Keratinocyte (primary cell): ENCODE measurements at regions not wholly inside any gene's neighbourhood (a gene's known extent, or its start where the extent isn't known, plus 50 kb on each side); places are given as distances from the start of the nearest gene placed in this dataset.

ENCODE experiments used
- DNase-seq: peaks from one replicate; pipeline ENCODE4 v3.0.0-alpha.2; 2011; ENCODE audit warnings: low read depth, missing footprints, low spot score
- FAIRE-seq: peaks from 2 replicates; lab custom pipeline; 2011; peaks lifted over from hg19 to GRCh38; lab: Jason Lieb, UNC
- H2AFZ ChIP-seq: 2 replicates; pipeline ENCODE4 v1.6.0; 2012; ENCODE audit warnings: low read length, control low read depth, inconsistent platforms; ENCODE audit not compliant: control insufficient read depth
- H3K27ac ChIP-seq: 2 replicates; pipeline ENCODE4 v1.5.1; 2011; ENCODE audit warnings: low read length; ENCODE audit not compliant: control insufficient read depth, insufficient read depth
- H3K27me3 ChIP-seq: 3 replicates; pipeline ENCODE4 v1.6.0; 2011; ENCODE audit warnings: low read length; ENCODE audit not compliant: control insufficient read depth, insufficient read depth; ENCODE audit errors: extremely low read depth
- H3K36me3 ChIP-seq, 2 experiments: 2 replicates in 1 of 2; 3 replicates in 1 of 2; pipeline ENCODE4 v1.5.1; 2011; ENCODE audit warnings: low read length in 2 of 2, mild to moderate bottlenecking in 1 of 2; ENCODE audit not compliant: control insufficient read depth in 2 of 2, insufficient read depth in 2 of 2; ENCODE audit errors: extremely low read depth in 1 of 2
- H3K4me1 ChIP-seq: 3 replicates; pipeline ENCODE4 v1.5.1; 2011; ENCODE audit warnings: low read length; ENCODE audit not compliant: control insufficient read depth, insufficient read depth; ENCODE audit errors: extremely low read depth
- H3K4me2 ChIP-seq: 3 replicates; pipeline ENCODE4 v1.6.0; 2011; ENCODE audit warnings: low read depth, low read length; ENCODE audit not compliant: control insufficient read depth, insufficient read depth; ENCODE audit errors: extremely low read depth
- H3K4me3 ChIP-seq, 3 experiments: fragments of 200-600 bp in 1 of 3; sonication (generic) in 1 of 3; 2 replicates in 2 of 3; 3 replicates in 1 of 3; pipeline ENCODE4 v1.5.1; 2011 to 2016; ENCODE audit warnings: low read length in 3 of 3, mild to moderate bottlenecking in 3 of 3, control low read depth in 2 of 3, inconsistent platforms in 1 of 3, low read depth in 1 of 3, mixed read lengths in 1 of 3, mixed run types in 1 of 3, moderate library complexity in 1 of 3; ENCODE audit not compliant: control insufficient read depth in 2 of 3, insufficient read depth in 2 of 3; ENCODE audit errors: extremely low read depth in 1 of 3
- H3K79me2 ChIP-seq: 2 replicates; pipeline ENCODE4 v1.6.0; 2012; ENCODE audit warnings: low read length; ENCODE audit not compliant: control insufficient read depth, insufficient read depth
- H3K9ac ChIP-seq: 3 replicates; pipeline ENCODE4 v1.6.0; 2011; ENCODE audit warnings: low read length; ENCODE audit not compliant: control insufficient read depth, insufficient read depth; ENCODE audit errors: extremely low read depth
- H3K9me1 ChIP-seq: 3 replicates; pipeline ENCODE4 v1.6.0; 2011; ENCODE audit warnings: low read length; ENCODE audit not compliant: control insufficient read depth, insufficient read depth; ENCODE audit errors: extremely low read depth
- H3K9me3 ChIP-seq: 2 replicates; pipeline ENCODE4 v1.5.1; 2012; ENCODE audit warnings: low read depth, low read length; ENCODE audit not compliant: control insufficient read depth
- H4K20me1 ChIP-seq: 3 replicates; pipeline ENCODE4 v1.6.0; 2011; ENCODE audit warnings: low read length; ENCODE audit not compliant: control insufficient read depth, insufficient read depth; ENCODE audit errors: extremely low read depth
- EZH2 ChIP-seq: IDR thresholded peaks from one replicate; pipeline ENCODE4 v1.6.1; 2012; ENCODE audit warnings: inconsistent platforms, mild to moderate bottlenecking, low read length, moderate library complexity
- dilution Hi-C: fragments of 300-500 bp; cut with MboI; formaldehyde crosslinking; loops from one replicate; pipeline ENCODE4 v1.7.0; 2020; ENCODE audit warnings: low sequenced_read_pairs; ENCODE audit not compliant: extremely low pct_ligation_motif_present
- TF ChIP-seq, protein P1 (sequence below), 3 experiments: IDR thresholded peaks in 1 of 3; conservative IDR thresholded peaks in 1 of 3; optimal IDR thresholded peaks in 1 of 3; 2 replicates in 2 of 3; 3 replicates in 1 of 3; pipeline versions ENCODE3 to v1.5.1; 2011; ENCODE audit warnings: low read length in 3 of 3, mild to moderate bottlenecking in 3 of 3, moderate library complexity in 2 of 3, control low read depth in 1 of 3, inconsistent platforms in 1 of 3; ENCODE audit not compliant: insufficient read depth in 2 of 3; ENCODE audit errors: extremely low read depth in 1 of 3

DNA sequence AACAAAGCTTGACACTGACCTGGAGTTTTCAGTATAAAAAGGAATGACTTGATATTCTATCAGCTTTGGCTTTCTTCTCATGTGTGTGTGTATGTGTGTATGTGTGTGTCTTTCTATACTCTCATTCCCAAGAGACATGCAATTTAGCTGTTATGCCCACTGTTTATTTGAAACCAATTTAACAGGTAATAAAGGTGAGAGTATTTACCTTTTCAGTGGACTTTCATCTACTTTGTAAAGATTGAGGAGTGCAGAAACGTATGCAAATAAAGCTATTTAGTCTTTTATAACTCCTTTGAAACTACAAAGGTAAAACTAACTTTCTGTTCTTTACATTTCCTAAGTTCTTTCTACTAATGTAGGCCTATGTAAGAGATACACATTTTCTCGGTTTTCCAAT lies 103.5 kb upstream of the HS3ST5 start:
- no peaks in the 10 kb centered on the region for H3K79me2 ChIP-seq
- no peak for DNase-seq
- TF ChIP-seq EZH2 = no peak
- TF ChIP-seq, protein P1, sequence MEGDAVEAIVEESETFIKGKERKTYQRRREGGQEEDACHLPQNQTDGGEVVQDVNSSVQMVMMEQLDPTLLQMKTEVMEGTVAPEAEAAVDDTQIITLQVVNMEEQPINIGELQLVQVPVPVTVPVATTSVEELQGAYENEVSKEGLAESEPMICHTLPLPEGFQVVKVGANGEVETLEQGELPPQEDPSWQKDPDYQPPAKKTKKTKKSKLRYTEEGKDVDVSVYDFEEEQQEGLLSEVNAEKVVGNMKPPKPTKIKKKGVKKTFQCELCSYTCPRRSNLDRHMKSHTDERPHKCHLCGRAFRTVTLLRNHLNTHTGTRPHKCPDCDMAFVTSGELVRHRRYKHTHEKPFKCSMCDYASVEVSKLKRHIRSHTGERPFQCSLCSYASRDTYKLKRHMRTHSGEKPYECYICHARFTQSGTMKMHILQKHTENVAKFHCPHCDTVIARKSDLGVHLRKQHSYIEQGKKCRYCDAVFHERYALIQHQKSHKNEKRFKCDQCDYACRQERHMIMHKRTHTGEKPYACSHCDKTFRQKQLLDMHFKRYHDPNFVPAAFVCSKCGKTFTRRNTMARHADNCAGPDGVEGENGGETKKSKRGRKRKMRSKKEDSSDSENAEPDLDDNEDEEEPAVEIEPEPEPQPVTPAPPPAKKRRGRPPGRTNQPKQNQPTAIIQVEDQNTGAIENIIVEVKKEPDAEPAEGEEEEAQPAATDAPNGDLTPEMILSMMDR (optimal IDR thresholded peaks at IDR 0.05 in 1 of 3, IDR thresholded peaks at IDR 0.05 in 1 of 3, conservative IDR thresholded peaks at IDR 0.05 in 1 of 3; ENCODE audit: extremely low read depth in 1 of 3, insufficient read depth in 2 of 3, low read length in 3 of 3) = no peak
- H3K27me3 ChIP-seq = no peaks in the 10 kb centered on the region
- FAIRE-seq = no peak
- no peaks in the 10 kb centered on the region for H3K4me1 ChIP-seq
- no peaks in the 10 kb centered on the region for H3K36me3 ChIP-seq
- no peak overlapping the region for H3K4me2 ChIP-seq
- dilution Hi-C loops = no loop called here
- no peak overlapping the region for H3K27ac ChIP-seq
- no peak overlapping the region for H3K4me3 ChIP-seq
- H3K9ac ChIP-seq = no peak overlapping the region
- H2AFZ ChIP-seq = no peak overlapping the region
- H4K20me1 ChIP-seq = no peaks in the 10 kb centered on the region
- H3K9me3 ChIP-seq = no peaks in the 10 kb centered on the region
- no peaks in the 10 kb centered on the region for H3K9me1 ChIP-seq

DNA sequence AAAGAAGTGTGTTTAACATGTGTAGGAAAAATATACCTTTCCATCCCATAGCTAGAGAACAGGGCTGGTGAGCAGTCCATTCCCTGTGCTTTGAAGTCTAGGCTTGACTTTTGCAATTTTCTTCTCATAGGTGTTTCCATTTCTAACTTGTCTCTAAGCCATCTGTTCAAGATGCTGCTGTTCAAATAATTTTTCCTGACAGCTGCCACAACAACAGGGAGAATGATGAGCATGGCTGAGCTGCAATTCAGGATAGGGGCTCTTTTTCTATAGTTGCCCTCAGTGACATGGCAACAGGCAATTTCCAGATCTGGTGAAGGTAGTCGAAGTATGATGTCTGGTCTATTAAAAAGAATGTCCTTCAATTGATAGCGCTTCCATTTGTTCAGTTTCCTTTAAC lies 103.0 kb upstream of the HS3ST5 start:
- H3K36me3 ChIP-seq = no peaks in the 10 kb centered on the region
- H3K9ac ChIP-seq = no peak overlapping the region
- H4K20me1 ChIP-seq = no peaks in the 10 kb centered on the region
- no peak overlapping the region for H3K4me2 ChIP-seq
- DNase-seq = no peak
- no peaks in the 10 kb centered on the region for H3K79me2 ChIP-seq
- H3K4me3 ChIP-seq = no peak overlapping the region
- H3K27me3 ChIP-seq = no peaks in the 10 kb centered on the region
- H3K4me1 ChIP-seq = no peaks in the 10 kb centered on the region
- H3K9me3 ChIP-seq = no peaks in the 10 kb centered on the region
- H3K9me1 ChIP-seq = no peaks in the 10 kb centered on the region
- H2AFZ ChIP-seq = no peak overlapping the region
- dilution Hi-C loops = no loop called here
- TF ChIP-seq EZH2 = no peak
- TF ChIP-seq, protein P1 (optimal IDR thresholded peaks at IDR 0.05 in 1 of 3, IDR thresholded peaks at IDR 0.05 in 1 of 3, conservative IDR thresholded peaks at IDR 0.05 in 1 of 3; ENCODE audit: extremely low read depth in 1 of 3, insufficient read depth in 2 of 3, low read length in 3 of 3) = no peak
- no peak for FAIRE-seq
- H3K27ac ChIP-seq = no peak overlapping the region
